COLO829 (cell line): ENCODE measurements at regions not wholly inside any gene's neighbourhood (a gene's known extent, or its start where the extent isn't known, plus 50 kb on each side); places are given as distances from the start of the nearest gene placed in this dataset.
"Not testable (repeated sequence)": the region's sequence is repeated elsewhere in the genome, so short reads cannot be mapped to it uniquely, and the experiment has no call there.

Experiments
- DNase-seq: peaks from one replicate; pipeline ENCODE4 v3.0.0; 2012; ENCODE audit warnings: low spot score

GRCh38 chr20:25798174-25798993 is 101.7 kb upstream of the ZNF337 start:
- DNase-seq = not testable (repeated sequence)

- DNase-seq = not testable (repeated sequence)
Measured at GRCh38 chr20:25797062-25797461, 100.4 kb upstream of the ZNF337 start.

- DNase-seq = not testable (repeated sequence)
Measured at GRCh38 chr20:25777241-25777640, 80.6 kb upstream of the ZNF337 start.

- not testable (repeated sequence) for DNase-seq
Measured at GRCh38 chr20:25774711-25775110, 78.1 kb upstream of the ZNF337 start.

- not testable (repeated sequence) for DNase-seq
Measured at GRCh38 chr20:25774203-25774602, 77.5 kb upstream of the ZNF337 start.

- DNase-seq = not testable (repeated sequence)
Measured at GRCh38 chr20:25772437-25772836, 75.8 kb upstream of the ZNF337 start.

GRCh38 chr20:25771818-25772217 is 75.2 kb upstream of the ZNF337 start:
- not testable (repeated sequence) for DNase-seq

GRCh38 chr20:25761596-25761995 is 64.9 kb upstream of the ZNF337 start:
- DNase-seq = no peak

- not testable (repeated sequence) for DNase-seq
Measured at GRCh38 chr20:25761046-25761445, 64.4 kb upstream of the ZNF337 start.

- DNase-seq = no peak
Measured at GRCh38 chr20:25750765-25751696, 54.4 kb upstream of the ZNF337 start.

- no peak for DNase-seq
Measured at GRCh38 chr20:25750220-25750764, 53.6 kb upstream of the ZNF337 start.

- DNase-seq = no peak
Measured at GRCh38 chr20:25749649-25750048, 53.0 kb upstream of the ZNF337 start.
